Activated B cell treated with CpG ODN at 0.5 μM for 24 hours (primary cell): ENCODE measurements at regions not wholly inside any gene's neighbourhood (a gene's known extent, or its start where the extent isn't known, plus 50 kb on each side); places are given as distances from the start of the nearest gene placed in this dataset.
A peak's percentile ranks its signal among the peaks of the same experiment; 100 is the strongest.
"Not testable (repeated sequence)": the region's sequence is repeated elsewhere in the genome, so short reads cannot be mapped to it uniquely, and the experiment has no call there.

Source experiments
- ATAC-seq: fragments of 200-7000 bp; cut with Tn5 transposase; one replicate; pipeline ENCODE4 v1.10.0; 2021; ENCODE audit warnings: low read depth, mild to moderate bottlenecking, moderate library complexity
- CTCF ChIA-PET: fragments of 350-600 bp; sonication (Branson Sonifier 250); formaldehyde crosslinking; loops from one replicate; lab custom pipeline; 2021; ENCODE audit warnings: antibody characterized with exemption; lab: Charles Lee
- POLR2A ChIA-PET: fragments of 350-600 bp; sonication (Branson Sonifier 250); formaldehyde crosslinking; loops from one replicate; lab custom pipeline; 2021; ENCODE audit warnings: antibody characterized with exemption; lab: Charles Lee
- DNase-seq: peaks from one replicate; pipeline ENCODE4 v3.0.0; 2022
- H3K27ac Mint-ChIP-seq: one replicate; pipeline ENCODE4 v1.8.0; 2020; ENCODE audit warnings: mixed read lengths
- H3K27me3 Mint-ChIP-seq: one replicate; pipeline ENCODE4 v1.8.0; 2021; ENCODE audit warnings: mixed read lengths
- H3K36me3 Mint-ChIP-seq: one replicate; pipeline ENCODE4 v1.8.0; 2021; ENCODE audit warnings: low read depth, mixed read lengths
- H3K4me1 Mint-ChIP-seq: one replicate; pipeline ENCODE4 v1.8.0; 2021; ENCODE audit warnings: mixed read lengths
- H3K4me3 Mint-ChIP-seq: one replicate; pipeline ENCODE4 v1.8.0; 2020; ENCODE audit warnings: mild to moderate bottlenecking, mixed read lengths
- H3K9me3 Mint-ChIP-seq: one replicate; pipeline ENCODE4 v1.8.0; 2020; ENCODE audit warnings: mixed read lengths
- CTCF ChIP-seq: fragments of 200-600 bp; IDR thresholded peaks from one replicate; pipeline ENCODE4 v1.8.0; 2022; ENCODE audit warnings: antibody characterized with exemption, mild to moderate bottlenecking
- intact Hi-C: fragments of 100-400 bp; cut with micrococcal nuclease; formaldehyde crosslinking; loops from one replicate; pipeline ENCODE4 v1.15.1; 2024

GRCh38 chr5:102590467-102590866, 91.7 kb upstream of the SLCO6A1 start:
- TF ChIP-seq CTCF, result no peak
- DNase-seq, result no peak
- H3K4me3 Mint-ChIP-seq, result no peak overlapping the region
- peaks cover 4% of the 10 kb centered on the region for H3K9me3 Mint-ChIP-seq
- POLR2A ChIA-PET, result no interaction called here
- CTCF ChIA-PET, result no interaction called here
- no peaks in the 10 kb centered on the region for H3K36me3 Mint-ChIP-seq
- no peak overlapping the region for H3K27ac Mint-ChIP-seq
- H3K27me3 Mint-ChIP-seq, result no peaks in the 10 kb centered on the region
- intact Hi-C loops, result no loop called here
- ATAC-seq, result no peak
- no peaks in the 10 kb centered on the region for H3K4me1 Mint-ChIP-seq

- ChIA-PET CTCF (no interaction called here), POLR2A (no interaction called here)
- no peak for DNase-seq
- H3K9me3 Mint-ChIP-seq, result peaks cover 4% of the 10 kb centered on the region
- TF ChIP-seq CTCF, result no peak
- H3K27ac Mint-ChIP-seq, result no peak overlapping the region
- no peaks in the 10 kb centered on the region for H3K27me3 Mint-ChIP-seq
- no peak for ATAC-seq
- H3K36me3 Mint-ChIP-seq, result no peaks in the 10 kb centered on the region
- intact Hi-C loops, result no loop called here
- H3K4me1 Mint-ChIP-seq, result peaks cover 5% of the 10 kb centered on the region
- no peak overlapping the region for H3K4me3 Mint-ChIP-seq
These were observed 92.8 kb upstream of the SLCO6A1 start for GRCh38 chr5:102591650-102592049.

GRCh38 chr5:102592586-102592985, 93.8 kb upstream of the SLCO6A1 start:
- H3K27ac Mint-ChIP-seq, H3K4me3 Mint-ChIP-seq, ATAC-seq, H3K4me1 Mint-ChIP-seq, DNase-seq, intact Hi-C loops, H3K9me3 Mint-ChIP-seq, POLR2A ChIA-PET, H3K36me3 Mint-ChIP-seq, CTCF ChIA-PET, H3K27me3 Mint-ChIP-seq: not testable (repeated sequence)

GRCh38 chr5:102594192-102594591, 95.4 kb upstream of the SLCO6A1 start:
- H3K27me3 Mint-ChIP-seq, result no peaks in the 10 kb centered on the region
- H3K27ac Mint-ChIP-seq, result no peak overlapping the region
- ChIA-PET POLR2A (no interaction called here), CTCF (no interaction called here)
- peaks cover 5% of the 10 kb centered on the region for H3K4me1 Mint-ChIP-seq
- H3K4me3 Mint-ChIP-seq, result no peak overlapping the region
- DNase-seq, result no peak
- intact Hi-C loops, result no loop called here
- no peaks in the 10 kb centered on the region for H3K36me3 Mint-ChIP-seq
- no peak for TF ChIP-seq CTCF
- ATAC-seq, result no peak
- H3K9me3 Mint-ChIP-seq, result peaks cover 4% of the 10 kb centered on the region

GRCh38 chr5:102595332-102595731, 96.5 kb upstream of the SLCO6A1 start:
- H3K27ac Mint-ChIP-seq, result no peak overlapping the region
- ChIA-PET POLR2A (no interaction called here), CTCF (no interaction called here)
- intact Hi-C loops, result no loop called here
- ATAC-seq (no peak), DNase-seq (no peak)
- H3K9me3 Mint-ChIP-seq, result peaks cover 4% of the 10 kb centered on the region
- peaks cover 5% of the 10 kb centered on the region for H3K4me1 Mint-ChIP-seq
- no peak for TF ChIP-seq CTCF
- no peaks in the 10 kb centered on the region for H3K27me3 Mint-ChIP-seq
- H3K36me3 Mint-ChIP-seq, result no peaks in the 10 kb centered on the region
- H3K4me3 Mint-ChIP-seq, result no peak overlapping the region

GRCh38 chr5:102596113-102596512, 97.3 kb upstream of the SLCO6A1 start:
- Mint-ChIP-seq H3K36me3 (no peaks in the 10 kb centered on the region), H3K4me1 (peaks cover 5% of the 10 kb centered on the region), H3K27me3 (no peaks in the 10 kb centered on the region), H3K4me3 (no peak overlapping the region), H3K9me3 (peaks cover 4% of the 10 kb centered on the region), H3K27ac (peak overlapping the region; percentile 30)
- no peak for TF ChIP-seq CTCF
- CTCF ChIA-PET, result no interaction called here
- POLR2A ChIA-PET, result no interaction called here
- DNase-seq, result no peak
- intact Hi-C loops, result no loop called here
- ATAC-seq, result no peak
